ENCODE measurements at regions not wholly inside any gene's neighbourhood (a gene's known extent, or its start where the extent isn't known, plus 50 kb on each side); places are given as distances from the start of the nearest gene placed in this dataset.
"Not testable (repeated sequence)": the region's sequence is repeated elsewhere in the genome, so short reads cannot be mapped to it uniquely, and the experiment has no call there.

- Histone ChIP-seq H2AFZ (ENCODE audit: low read length) (no peak overlapping the region), H3F3A (ENCODE audit: insufficient read depth, low read length) (no peaks in the 10 kb centered on the region), H3K4me2 (ENCODE audit: low read length) (no peak overlapping the region), H3K79me2 (ENCODE audit: insufficient read depth, low read length) (no peaks in the 10 kb centered on the region), H3K36me3 (ENCODE audit: insufficient read depth, low read length) (no peaks in the 10 kb centered on the region), H3K27me3 (ENCODE audit: insufficient read depth, low read length) (no peaks in the 10 kb centered on the region), H3K9me2 (ENCODE audit: low read depth, low read length) (no peaks in the 10 kb centered on the region), H3K4me1 (ENCODE audit: insufficient read depth, low read length, severe bottlenecking) (no peaks in the 10 kb centered on the region), H3K27ac (ENCODE audit: low read depth, low read length, poor library complexity, severe bottlenecking) (no peak overlapping the region), H4K20me1 (ENCODE audit: insufficient read depth, low read length) (no peaks in the 10 kb centered on the region), H3K4me3 (ENCODE audit: low read depth, low read length, poor library complexity, severe bottlenecking) (no peak overlapping the region), H3K9me3 (ENCODE audit: low read length) (no peaks in the 10 kb centered on the region), H3K9ac (ENCODE audit: low read length) (no peak overlapping the region)
- TF ChIP-seq, protein P1, sequence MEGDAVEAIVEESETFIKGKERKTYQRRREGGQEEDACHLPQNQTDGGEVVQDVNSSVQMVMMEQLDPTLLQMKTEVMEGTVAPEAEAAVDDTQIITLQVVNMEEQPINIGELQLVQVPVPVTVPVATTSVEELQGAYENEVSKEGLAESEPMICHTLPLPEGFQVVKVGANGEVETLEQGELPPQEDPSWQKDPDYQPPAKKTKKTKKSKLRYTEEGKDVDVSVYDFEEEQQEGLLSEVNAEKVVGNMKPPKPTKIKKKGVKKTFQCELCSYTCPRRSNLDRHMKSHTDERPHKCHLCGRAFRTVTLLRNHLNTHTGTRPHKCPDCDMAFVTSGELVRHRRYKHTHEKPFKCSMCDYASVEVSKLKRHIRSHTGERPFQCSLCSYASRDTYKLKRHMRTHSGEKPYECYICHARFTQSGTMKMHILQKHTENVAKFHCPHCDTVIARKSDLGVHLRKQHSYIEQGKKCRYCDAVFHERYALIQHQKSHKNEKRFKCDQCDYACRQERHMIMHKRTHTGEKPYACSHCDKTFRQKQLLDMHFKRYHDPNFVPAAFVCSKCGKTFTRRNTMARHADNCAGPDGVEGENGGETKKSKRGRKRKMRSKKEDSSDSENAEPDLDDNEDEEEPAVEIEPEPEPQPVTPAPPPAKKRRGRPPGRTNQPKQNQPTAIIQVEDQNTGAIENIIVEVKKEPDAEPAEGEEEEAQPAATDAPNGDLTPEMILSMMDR (IDR thresholded peaks at IDR 0.05; ENCODE audit: low read length), result no peak
- TF ChIP-seq EZH2 (IDR thresholded peaks at IDR 0.05; ENCODE audit: borderline replicate concordance, low read length), result no peak
Observed at GRCh38 chr12:126944684-126945083, 1322.3 kb upstream of the TMEM132C start.

GRCh38 chr12:126946958-126947357 is 1320.0 kb upstream of the TMEM132C start:
- not testable (repeated sequence) for H3K79me2 ChIP-seq (ENCODE audit: insufficient read depth, low read length); H4K20me1 ChIP-seq (ENCODE audit: insufficient read depth, low read length); H3K4me1 ChIP-seq (ENCODE audit: insufficient read depth, low read length, severe bottlenecking)

DNA sequence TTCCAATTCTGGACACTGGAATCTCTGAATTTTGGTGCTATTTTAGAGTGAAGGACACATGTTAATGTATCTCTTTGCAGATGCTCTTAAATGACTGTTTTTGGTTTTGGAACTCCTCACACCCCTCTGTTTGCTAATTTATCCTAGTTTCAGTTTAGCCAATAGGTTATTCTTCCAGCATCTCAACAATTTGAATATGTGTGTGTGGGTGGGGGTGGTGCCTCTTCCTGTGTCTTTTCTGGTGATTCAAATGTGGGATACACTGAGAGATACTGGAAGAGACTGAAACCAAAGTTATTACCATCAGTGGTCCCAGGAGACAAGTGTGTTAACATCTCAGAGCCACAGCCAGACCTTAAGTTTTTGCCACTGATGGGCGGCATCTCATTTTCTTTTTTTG is 1317.4 kb upstream of the TMEM132C start:
- Histone ChIP-seq H3K4me2 (ENCODE audit: low read length) (no peak overlapping the region), H4K20me1 (ENCODE audit: insufficient read depth, low read length) (no peaks in the 10 kb centered on the region), H3K4me1 (ENCODE audit: insufficient read depth, low read length, severe bottlenecking) (no peaks in the 10 kb centered on the region)

More at GRCh38 chr12:126946958-126947357, 1320.0 kb upstream of the TMEM132C start:
- not testable (repeated sequence) for H2AFZ ChIP-seq (ENCODE audit: low read length); H3K9ac ChIP-seq (ENCODE audit: low read length); H3K4me2 ChIP-seq (ENCODE audit: low read length); H3K9me3 ChIP-seq (ENCODE audit: low read length); H3K4me3 ChIP-seq (ENCODE audit: low read depth, low read length, poor library complexity, severe bottlenecking); H3K9me2 ChIP-seq (ENCODE audit: low read depth, low read length); H3K36me3 ChIP-seq (ENCODE audit: insufficient read depth, low read length); H3K27ac ChIP-seq (ENCODE audit: low read depth, low read length, poor library complexity, severe bottlenecking); H3K27me3 ChIP-seq (ENCODE audit: insufficient read depth, low read length); H3F3A ChIP-seq (ENCODE audit: insufficient read depth, low read length)

GRCh38 chr12:126950266-126950665 is 1316.7 kb upstream of the TMEM132C start:
- Histone ChIP-seq H3K4me3 (ENCODE audit: low read depth, low read length, poor library complexity, severe bottlenecking) (no peak overlapping the region), H3K4me2 (ENCODE audit: low read length) (no peak overlapping the region), H3K27ac (ENCODE audit: low read depth, low read length, poor library complexity, severe bottlenecking) (no peak overlapping the region), H3K79me2 (ENCODE audit: insufficient read depth, low read length) (no peaks in the 10 kb centered on the region), H4K20me1 (ENCODE audit: insufficient read depth, low read length) (no peaks in the 10 kb centered on the region), H3K27me3 (ENCODE audit: insufficient read depth, low read length) (no peaks in the 10 kb centered on the region), H3K4me1 (ENCODE audit: insufficient read depth, low read length, severe bottlenecking) (no peaks in the 10 kb centered on the region), H3K9me3 (ENCODE audit: low read length) (no peaks in the 10 kb centered on the region), H3K9me2 (ENCODE audit: low read depth, low read length) (no peaks in the 10 kb centered on the region), H3K36me3 (ENCODE audit: insufficient read depth, low read length) (no peaks in the 10 kb centered on the region), H2AFZ (ENCODE audit: low read length) (no peak overlapping the region), H3K9ac (ENCODE audit: low read length) (no peak overlapping the region), H3F3A (ENCODE audit: insufficient read depth, low read length) (no peaks in the 10 kb centered on the region)
- TF ChIP-seq, protein P1 (IDR thresholded peaks at IDR 0.05; ENCODE audit: low read length), result no peak
- no peak for TF ChIP-seq EZH2 (IDR thresholded peaks at IDR 0.05; ENCODE audit: borderline replicate concordance, low read length)

More for the DNA sequence above, 1317.4 kb upstream of the TMEM132C start:
- Histone ChIP-seq H3K9ac (ENCODE audit: low read length) (no peak overlapping the region), H3K79me2 (ENCODE audit: insufficient read depth, low read length) (no peaks in the 10 kb centered on the region), H2AFZ (ENCODE audit: low read length) (no peak overlapping the region), H3K4me3 (ENCODE audit: low read depth, low read length, poor library complexity, severe bottlenecking) (no peak overlapping the region), H3K9me2 (ENCODE audit: low read depth, low read length) (no peaks in the 10 kb centered on the region), H3K27ac (ENCODE audit: low read depth, low read length, poor library complexity, severe bottlenecking) (no peak overlapping the region), H3K36me3 (ENCODE audit: insufficient read depth, low read length) (no peaks in the 10 kb centered on the region), H3K9me3 (ENCODE audit: low read length) (no peaks in the 10 kb centered on the region), H3K27me3 (ENCODE audit: insufficient read depth, low read length) (no peaks in the 10 kb centered on the region), H3F3A (ENCODE audit: insufficient read depth, low read length) (no peaks in the 10 kb centered on the region)
- TF ChIP-seq, protein P1 (IDR thresholded peaks at IDR 0.05; ENCODE audit: low read length), result no peak
- no peak for TF ChIP-seq EZH2 (IDR thresholded peaks at IDR 0.05; ENCODE audit: borderline replicate concordance, low read length)
